Ishikawa (cell line): ENCODE measurements at regions not wholly inside any gene's neighbourhood (a gene's known extent, or its start where the extent isn't known, plus 50 kb on each side); places are given as distances from the start of the nearest gene placed in this dataset.

ENCODE experiments used
- CREB1 ChIP-seq: IDR thresholded peaks from 2 replicates; pipeline ENCODE4 v1.6.1; 2012; ENCODE audit warnings: low read depth
- EP300 ChIP-seq: IDR thresholded peaks from 2 replicates; pipeline ENCODE4 v1.6.1; 2012; ENCODE audit warnings: borderline replicate concordance
- TAF1 ChIP-seq: IDR thresholded peaks from 2 replicates; pipeline ENCODE4 v1.6.1; 2012; ENCODE audit warnings: low read depth, mild to moderate bottlenecking
- YY1 ChIP-seq: IDR thresholded peaks from 2 replicates; pipeline ENCODE4 v1.6.1; 2012; ENCODE audit warnings: low read depth
- ZBTB7A ChIP-seq: IDR thresholded peaks from 2 replicates; pipeline ENCODE4 v1.6.1; 2012; ENCODE audit warnings: low read depth
- TF ChIP-seq, protein P1 (sequence below): IDR thresholded peaks from 2 replicates; pipeline ENCODE4 v1.6.1; 2012; ENCODE audit warnings: low read depth, mild to moderate bottlenecking
- TF ChIP-seq, protein P2 (sequence below): IDR thresholded peaks from 2 replicates; pipeline ENCODE4 v1.6.1; 2012

DNA sequence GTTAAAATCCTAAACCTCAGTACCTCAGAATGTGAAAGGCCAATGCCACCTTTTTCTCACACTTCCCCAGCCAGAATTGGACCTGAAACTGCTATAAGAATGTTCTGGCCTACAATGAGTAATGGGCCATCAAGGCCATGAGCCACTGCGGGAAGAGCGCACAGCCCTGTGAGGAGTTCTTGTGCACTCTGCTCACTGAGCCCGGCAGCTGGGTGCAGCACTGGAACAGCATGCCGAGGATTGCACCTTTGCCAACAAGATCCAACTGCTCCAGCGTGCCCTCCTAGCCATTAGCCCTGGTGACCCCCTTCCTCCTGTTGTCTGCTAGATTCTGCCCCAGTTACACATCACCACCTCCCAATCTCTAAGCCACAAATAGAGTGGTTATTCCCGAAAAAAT is 758.1 kb downstream of the PRELID2 start:
- TF ChIP-seq EP300 (no peak), ZBTB7A (no peak), TAF1 (no peak), CREB1 (no peak), YY1 (no peak)
- TF ChIP-seq, protein P1, sequence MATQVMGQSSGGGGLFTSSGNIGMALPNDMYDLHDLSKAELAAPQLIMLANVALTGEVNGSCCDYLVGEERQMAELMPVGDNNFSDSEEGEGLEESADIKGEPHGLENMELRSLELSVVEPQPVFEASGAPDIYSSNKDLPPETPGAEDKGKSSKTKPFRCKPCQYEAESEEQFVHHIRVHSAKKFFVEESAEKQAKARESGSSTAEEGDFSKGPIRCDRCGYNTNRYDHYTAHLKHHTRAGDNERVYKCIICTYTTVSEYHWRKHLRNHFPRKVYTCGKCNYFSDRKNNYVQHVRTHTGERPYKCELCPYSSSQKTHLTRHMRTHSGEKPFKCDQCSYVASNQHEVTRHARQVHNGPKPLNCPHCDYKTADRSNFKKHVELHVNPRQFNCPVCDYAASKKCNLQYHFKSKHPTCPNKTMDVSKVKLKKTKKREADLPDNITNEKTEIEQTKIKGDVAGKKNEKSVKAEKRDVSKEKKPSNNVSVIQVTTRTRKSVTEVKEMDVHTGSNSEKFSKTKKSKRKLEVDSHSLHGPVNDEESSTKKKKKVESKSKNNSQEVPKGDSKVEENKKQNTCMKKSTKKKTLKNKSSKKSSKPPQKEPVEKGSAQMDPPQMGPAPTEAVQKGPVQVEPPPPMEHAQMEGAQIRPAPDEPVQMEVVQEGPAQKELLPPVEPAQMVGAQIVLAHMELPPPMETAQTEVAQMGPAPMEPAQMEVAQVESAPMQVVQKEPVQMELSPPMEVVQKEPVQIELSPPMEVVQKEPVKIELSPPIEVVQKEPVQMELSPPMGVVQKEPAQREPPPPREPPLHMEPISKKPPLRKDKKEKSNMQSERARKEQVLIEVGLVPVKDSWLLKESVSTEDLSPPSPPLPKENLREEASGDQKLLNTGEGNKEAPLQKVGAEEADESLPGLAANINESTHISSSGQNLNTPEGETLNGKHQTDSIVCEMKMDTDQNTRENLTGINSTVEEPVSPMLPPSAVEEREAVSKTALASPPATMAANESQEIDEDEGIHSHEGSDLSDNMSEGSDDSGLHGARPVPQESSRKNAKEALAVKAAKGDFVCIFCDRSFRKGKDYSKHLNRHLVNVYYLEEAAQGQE = no peak
- TF ChIP-seq, protein P2, sequence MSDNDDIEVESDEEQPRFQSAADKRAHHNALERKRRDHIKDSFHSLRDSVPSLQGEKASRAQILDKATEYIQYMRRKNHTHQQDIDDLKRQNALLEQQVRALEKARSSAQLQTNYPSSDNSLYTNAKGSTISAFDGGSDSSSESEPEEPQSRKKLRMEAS = no peak
